Suppressor macrophage treated with lipopolysaccharide for 1 hour (primary cell): ENCODE measurements at regions not wholly inside any gene's neighbourhood (a gene's known extent, or its start where the extent isn't known, plus 50 kb on each side); places are given as distances from the start of the nearest gene placed in this dataset.

Experiments
- DNase-seq, 3 donors: peaks; one replicate each; pipeline ENCODE4 v3.0.0-alpha.2; 2020 to 2022

GRCh38 chr4:146022541-146022940, 83.9 kb upstream of the ZNF827 start:
- no peak for DNase-seq

- DNase-seq: no peak
Measured at GRCh38 chr4:146018247-146018646, 79.6 kb upstream of the ZNF827 start.

GRCh38 chr4:146004730-146005129, 66.1 kb upstream of the ZNF827 start:
- no peak for DNase-seq

GRCh38 chr4:145988628-145989027, 50.0 kb upstream of the ZNF827 start:
- no peak for DNase-seq
